H9 (cell line): ENCODE measurements at regions not wholly inside any gene's neighbourhood (a gene's known extent, or its start where the extent isn't known, plus 50 kb on each side); places are given as distances from the start of the nearest gene placed in this dataset.

Experiments used
- DNase-seq: peaks from one replicate; pipeline ENCODE4 v3.0.0-alpha.2; 2017
- H2AFZ ChIP-seq: one replicate; pipeline ENCODE4 v1.6.1; 2013; ENCODE audit warnings: mild to moderate bottlenecking, low read length, control low read depth, moderate library complexity
- H2AK5ac ChIP-seq: 2 replicates; pipeline ENCODE4 v1.6.1; 2013; ENCODE audit warnings: low read length, control low read depth, mixed read lengths; ENCODE audit not compliant: insufficient read length
- H2BK120ac ChIP-seq: one replicate; pipeline ENCODE4 v1.6.1; 2013; ENCODE audit warnings: low read depth, mild to moderate bottlenecking, low read length, control low read depth, inconsistent platforms; ENCODE audit not compliant: poor library complexity, severe bottlenecking
- H2BK12ac ChIP-seq: 2 replicates; pipeline ENCODE4 v1.6.1; 2013; ENCODE audit warnings: low read length, control low read depth, mixed read lengths, low read depth; ENCODE audit not compliant: insufficient read length
- H2BK15ac ChIP-seq: 2 replicates; pipeline ENCODE4 v1.6.1; 2013; ENCODE audit warnings: low read depth, low read length, control low read depth
- H2BK20ac ChIP-seq: one replicate; pipeline ENCODE4 v1.6.1; 2013; ENCODE audit warnings: low read depth, mild to moderate bottlenecking, low read length, control low read depth, inconsistent platforms; ENCODE audit not compliant: poor library complexity, severe bottlenecking
- H2BK5ac ChIP-seq: 2 replicates; pipeline ENCODE4 v1.6.1; 2013; ENCODE audit warnings: low read length, control low read depth, mixed read lengths; ENCODE audit not compliant: insufficient read length
- H3K14ac ChIP-seq: 2 replicates; pipeline ENCODE4 v1.6.1; 2013; ENCODE audit warnings: low read length, control low read depth; ENCODE audit not compliant: insufficient read depth
- H3K18ac ChIP-seq: 2 replicates; pipeline ENCODE4 v1.6.1; 2013; ENCODE audit warnings: low read depth, mild to moderate bottlenecking, mixed read lengths, low read length, control low read depth; ENCODE audit not compliant: insufficient read length
- H3K23ac ChIP-seq: 2 replicates; pipeline ENCODE4 v1.6.1; 2013; ENCODE audit warnings: low read length, control low read depth, mixed read lengths, low read depth; ENCODE audit not compliant: insufficient read length
- H3K23me2 ChIP-seq: 2 replicates; pipeline ENCODE4 v1.6.1; 2013; ENCODE audit warnings: low read depth, mild to moderate bottlenecking, mixed read lengths, low read length, control low read depth; ENCODE audit not compliant: insufficient read length, poor library complexity, severe bottlenecking
- H3K27ac ChIP-seq: 2 replicates; pipeline ENCODE4 v1.5.1; 2013; ENCODE audit warnings: low read length, control low read depth, mixed read lengths, low read depth; ENCODE audit not compliant: insufficient read length
- H3K27me3 ChIP-seq: 2 replicates; pipeline ENCODE4 v1.6.1; 2013; ENCODE audit warnings: low read length, control low read depth, inconsistent platforms; ENCODE audit not compliant: insufficient read depth
- H3K4ac ChIP-seq: 2 replicates; pipeline ENCODE4 v1.6.1; 2013; ENCODE audit warnings: low read depth, mild to moderate bottlenecking, control low read depth, inconsistent platforms, low read length, moderate library complexity
- H3K4me1 ChIP-seq: 2 replicates; pipeline ENCODE4 v1.6.1; 2013; ENCODE audit warnings: low read length, control low read depth, inconsistent platforms; ENCODE audit not compliant: insufficient read depth
- H3K4me2 ChIP-seq: 2 replicates; pipeline ENCODE4 v1.6.1; 2013; ENCODE audit warnings: low read length, control low read depth, mixed read lengths; ENCODE audit not compliant: insufficient read length, insufficient read depth
- H3K56ac ChIP-seq: 2 replicates; pipeline ENCODE4 v1.6.1; 2013; ENCODE audit warnings: low read depth, mild to moderate bottlenecking, mixed read lengths, low read length, control low read depth; ENCODE audit not compliant: insufficient read length
- H3K79me1 ChIP-seq: 2 replicates; pipeline ENCODE4 v1.6.1; 2013; ENCODE audit warnings: low read depth, mild to moderate bottlenecking, moderate library complexity, low read length, control low read depth, inconsistent platforms; ENCODE audit not compliant: insufficient read depth, poor library complexity, severe bottlenecking
- H3K79me2 ChIP-seq: 2 replicates; pipeline ENCODE4 v1.6.1; 2013; ENCODE audit warnings: low read length, control low read depth, inconsistent platforms; ENCODE audit not compliant: insufficient read depth
- H3K9ac ChIP-seq: 2 replicates; pipeline ENCODE4 v1.6.1; 2013; ENCODE audit warnings: low read length, control low read depth, mixed read lengths; ENCODE audit not compliant: insufficient read length; ENCODE audit errors: extremely low read depth
- H3K9me3 ChIP-seq: one replicate; pipeline ENCODE4 v1.6.1; 2013; ENCODE audit warnings: low read depth, low read length, inconsistent platforms; ENCODE audit not compliant: control insufficient read depth
- H3T11ph ChIP-seq: one replicate; pipeline ENCODE4 v1.6.1; 2013; ENCODE audit warnings: mild to moderate bottlenecking, low read length, control low read depth, inconsistent platforms
- H4K20me1 ChIP-seq: one replicate; pipeline ENCODE4 v1.6.1; 2013; ENCODE audit not compliant: control insufficient read depth, insufficient read length, insufficient read depth
- H4K5ac ChIP-seq: 2 replicates; pipeline ENCODE4 v1.6.1; 2013; ENCODE audit warnings: low read depth, mild to moderate bottlenecking, mixed read lengths, low read length, control low read depth; ENCODE audit not compliant: insufficient read length
- H4K8ac ChIP-seq: replicated peaks from 2 replicates; pipeline ENCODE4 v1.6.1; 2013; ENCODE audit warnings: low read length, control low read depth, mixed read lengths, low read depth; ENCODE audit not compliant: insufficient read length
- H4K91ac ChIP-seq: 2 replicates; pipeline ENCODE4 v1.6.1; 2013; ENCODE audit warnings: low read depth, mild to moderate bottlenecking, moderate library complexity, mixed read lengths, low read length, control low read depth; ENCODE audit not compliant: insufficient read length
- H3K27ac Mint-ChIP-seq, 3 experiments: 2 replicates in 2 of 3; 3 replicates in 1 of 3; pipeline ENCODE4 v1.8.0; 2020 to 2021; ENCODE audit warnings: mixed read lengths in 3 of 3, mild to moderate bottlenecking in 1 of 3, moderate library complexity in 1 of 3
- H3K27me3 Mint-ChIP-seq: 2 replicates; pipeline ENCODE4 v1.8.0; 2021; ENCODE audit warnings: low read depth, mild to moderate bottlenecking, moderate library complexity, mixed read lengths
- H3K36me3 Mint-ChIP-seq, 3 experiments: 2 replicates in 2 of 3; 3 replicates in 1 of 3; pipeline ENCODE4 v1.8.0; 2020 to 2021; ENCODE audit warnings: low read depth in 3 of 3, mixed read lengths in 3 of 3; ENCODE audit not compliant: insufficient read depth in 1 of 3
- H3K4me1 Mint-ChIP-seq, 2 experiments: 2 replicates each; pipeline ENCODE4 v1.8.0; 2020; ENCODE audit warnings: mixed read lengths in 2 of 2
- H3K4me3 Mint-ChIP-seq, 2 experiments: 2 replicates in 1 of 2; 3 replicates in 1 of 2; pipeline ENCODE4 v1.8.0; 2020 to 2021; ENCODE audit warnings: mild to moderate bottlenecking in 2 of 2, mixed read lengths in 2 of 2, moderate library complexity in 1 of 2
- H3K9me3 Mint-ChIP-seq, 2 experiments: 2 replicates in 1 of 2; 3 replicates in 1 of 2; pipeline ENCODE4 v1.8.0; 2020; ENCODE audit warnings: mild to moderate bottlenecking in 2 of 2, mixed read lengths in 2 of 2, moderate library complexity in 1 of 2
- WGBS: extraction: QIAGEN DNeasy Blood & Tissue Kit; methylation state at CpG from one replicate; pipeline ENCODE4 v1.1.7; 2013; ENCODE audit warnings: missing lambda C conversion rate, low lambda C conversion rate, mixed read lengths; ENCODE audit not compliant: insufficient read length; ENCODE audit errors: extremely low coverage; 5-methylcytosine and 5-hydroxymethylcytosine counted together
- TF ChIP-seq, protein P1 (sequence below): fragments of 200-600 bp; sonication (generic); conservative IDR thresholded peaks from 3 replicates; pipeline ENCODE4 v1.8.0; 2021; ENCODE audit warnings: antibody characterized with exemption, mild to moderate bottlenecking

GRCh38 chr1:216925962-216926625, 202.9 kb upstream of the ESRRG start:
- Histone ChIP-seq H4K91ac (no peak overlapping the region), H3K23ac (no peak overlapping the region), H2AFZ (no peak overlapping the region), H2BK12ac (no peak overlapping the region), H3K27ac (no peak overlapping the region), H4K5ac (no peak overlapping the region), H3T11ph (no peak overlapping the region), H2BK15ac (no peak overlapping the region), H3K14ac (no peak overlapping the region), H2BK5ac (no peak overlapping the region), H3K79me2 (no peaks in the 10 kb centered on the region), H2BK20ac (no peak overlapping the region), H3K4me2 (no peak overlapping the region), H4K8ac (no peak overlapping the region), H3K56ac (no peak overlapping the region), H3K27me3 (no peaks in the 10 kb centered on the region), H3K4me1 (no peaks in the 10 kb centered on the region), H3K9ac (no peak overlapping the region), H2AK5ac (no peak overlapping the region), H3K18ac (no peak overlapping the region), H3K9me3 (no peaks in the 10 kb centered on the region), H3K23me2 (no peaks in the 10 kb centered on the region), H2BK120ac (no peak overlapping the region), H4K20me1 (no peaks in the 10 kb centered on the region), H3K4ac (no peak overlapping the region), H3K79me1 (no peaks in the 10 kb centered on the region)
- Mint-ChIP-seq H3K27ac (no peak overlapping the region), H3K27me3 (no peaks in the 10 kb centered on the region; the same call in 1 of the 2 replicates), H3K36me3 (no peaks in the 10 kb centered on the region), H3K4me1 (peaks cover 17 to 24% of the 10 kb centered on the region in 2 experiments; a peak in 3 of 4 replicates), H3K9me3 (no peaks in the 10 kb centered on the region), H3K4me3 (no peak overlapping the region)
- TF ChIP-seq, protein P1, sequence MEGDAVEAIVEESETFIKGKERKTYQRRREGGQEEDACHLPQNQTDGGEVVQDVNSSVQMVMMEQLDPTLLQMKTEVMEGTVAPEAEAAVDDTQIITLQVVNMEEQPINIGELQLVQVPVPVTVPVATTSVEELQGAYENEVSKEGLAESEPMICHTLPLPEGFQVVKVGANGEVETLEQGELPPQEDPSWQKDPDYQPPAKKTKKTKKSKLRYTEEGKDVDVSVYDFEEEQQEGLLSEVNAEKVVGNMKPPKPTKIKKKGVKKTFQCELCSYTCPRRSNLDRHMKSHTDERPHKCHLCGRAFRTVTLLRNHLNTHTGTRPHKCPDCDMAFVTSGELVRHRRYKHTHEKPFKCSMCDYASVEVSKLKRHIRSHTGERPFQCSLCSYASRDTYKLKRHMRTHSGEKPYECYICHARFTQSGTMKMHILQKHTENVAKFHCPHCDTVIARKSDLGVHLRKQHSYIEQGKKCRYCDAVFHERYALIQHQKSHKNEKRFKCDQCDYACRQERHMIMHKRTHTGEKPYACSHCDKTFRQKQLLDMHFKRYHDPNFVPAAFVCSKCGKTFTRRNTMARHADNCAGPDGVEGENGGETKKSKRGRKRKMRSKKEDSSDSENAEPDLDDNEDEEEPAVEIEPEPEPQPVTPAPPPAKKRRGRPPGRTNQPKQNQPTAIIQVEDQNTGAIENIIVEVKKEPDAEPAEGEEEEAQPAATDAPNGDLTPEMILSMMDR = no peak
- no peak for DNase-seq
- no CpG with 5 or more reads among the region's 7 CpGs for WGBS
